H9 (cell line): ENCODE measurements at regions not wholly inside any gene's neighbourhood (a gene's known extent, or its start where the extent isn't known, plus 50 kb on each side); places are given as distances from the start of the nearest gene placed in this dataset.
A peak's percentile ranks its signal among the peaks of the same experiment; 100 is the strongest.

Source experiments
- DNase-seq: peaks from one replicate; pipeline ENCODE4 v3.0.0-alpha.2; 2017
- H2AFZ ChIP-seq: one replicate; pipeline ENCODE4 v1.6.1; 2013; ENCODE audit warnings: mild to moderate bottlenecking, low read length, control low read depth, moderate library complexity
- H2AK5ac ChIP-seq: 2 replicates; pipeline ENCODE4 v1.6.1; 2013; ENCODE audit warnings: low read length, control low read depth, mixed read lengths; ENCODE audit not compliant: insufficient read length
- H2BK120ac ChIP-seq: one replicate; pipeline ENCODE4 v1.6.1; 2013; ENCODE audit warnings: low read depth, mild to moderate bottlenecking, low read length, control low read depth, inconsistent platforms; ENCODE audit not compliant: poor library complexity, severe bottlenecking
- H2BK12ac ChIP-seq: 2 replicates; pipeline ENCODE4 v1.6.1; 2013; ENCODE audit warnings: low read length, control low read depth, mixed read lengths, low read depth; ENCODE audit not compliant: insufficient read length
- H2BK15ac ChIP-seq: 2 replicates; pipeline ENCODE4 v1.6.1; 2013; ENCODE audit warnings: low read depth, low read length, control low read depth
- H2BK20ac ChIP-seq: one replicate; pipeline ENCODE4 v1.6.1; 2013; ENCODE audit warnings: low read depth, mild to moderate bottlenecking, low read length, control low read depth, inconsistent platforms; ENCODE audit not compliant: poor library complexity, severe bottlenecking
- H2BK5ac ChIP-seq: 2 replicates; pipeline ENCODE4 v1.6.1; 2013; ENCODE audit warnings: low read length, control low read depth, mixed read lengths; ENCODE audit not compliant: insufficient read length
- H3K14ac ChIP-seq: 2 replicates; pipeline ENCODE4 v1.6.1; 2013; ENCODE audit warnings: low read length, control low read depth; ENCODE audit not compliant: insufficient read depth
- H3K18ac ChIP-seq: 2 replicates; pipeline ENCODE4 v1.6.1; 2013; ENCODE audit warnings: low read depth, mild to moderate bottlenecking, mixed read lengths, low read length, control low read depth; ENCODE audit not compliant: insufficient read length
- H3K23ac ChIP-seq: 2 replicates; pipeline ENCODE4 v1.6.1; 2013; ENCODE audit warnings: low read length, control low read depth, mixed read lengths, low read depth; ENCODE audit not compliant: insufficient read length
- H3K23me2 ChIP-seq: 2 replicates; pipeline ENCODE4 v1.6.1; 2013; ENCODE audit warnings: low read depth, mild to moderate bottlenecking, mixed read lengths, low read length, control low read depth; ENCODE audit not compliant: insufficient read length, poor library complexity, severe bottlenecking
- H3K27ac ChIP-seq: 2 replicates; pipeline ENCODE4 v1.5.1; 2013; ENCODE audit warnings: low read length, control low read depth, mixed read lengths, low read depth; ENCODE audit not compliant: insufficient read length
- H3K27me3 ChIP-seq: 2 replicates; pipeline ENCODE4 v1.6.1; 2013; ENCODE audit warnings: low read length, control low read depth, inconsistent platforms; ENCODE audit not compliant: insufficient read depth
- H3K4ac ChIP-seq: 2 replicates; pipeline ENCODE4 v1.6.1; 2013; ENCODE audit warnings: low read depth, mild to moderate bottlenecking, control low read depth, inconsistent platforms, low read length, moderate library complexity
- H3K4me1 ChIP-seq: 2 replicates; pipeline ENCODE4 v1.6.1; 2013; ENCODE audit warnings: low read length, control low read depth, inconsistent platforms; ENCODE audit not compliant: insufficient read depth
- H3K4me2 ChIP-seq: 2 replicates; pipeline ENCODE4 v1.6.1; 2013; ENCODE audit warnings: low read length, control low read depth, mixed read lengths; ENCODE audit not compliant: insufficient read length, insufficient read depth
- H3K56ac ChIP-seq: 2 replicates; pipeline ENCODE4 v1.6.1; 2013; ENCODE audit warnings: low read depth, mild to moderate bottlenecking, mixed read lengths, low read length, control low read depth; ENCODE audit not compliant: insufficient read length
- H3K79me1 ChIP-seq: 2 replicates; pipeline ENCODE4 v1.6.1; 2013; ENCODE audit warnings: low read depth, mild to moderate bottlenecking, moderate library complexity, low read length, control low read depth, inconsistent platforms; ENCODE audit not compliant: insufficient read depth, poor library complexity, severe bottlenecking
- H3K79me2 ChIP-seq: 2 replicates; pipeline ENCODE4 v1.6.1; 2013; ENCODE audit warnings: low read length, control low read depth, inconsistent platforms; ENCODE audit not compliant: insufficient read depth
- H3K9ac ChIP-seq: 2 replicates; pipeline ENCODE4 v1.6.1; 2013; ENCODE audit warnings: low read length, control low read depth, mixed read lengths; ENCODE audit not compliant: insufficient read length; ENCODE audit errors: extremely low read depth
- H3K9me3 ChIP-seq: one replicate; pipeline ENCODE4 v1.6.1; 2013; ENCODE audit warnings: low read depth, low read length, inconsistent platforms; ENCODE audit not compliant: control insufficient read depth
- H3T11ph ChIP-seq: one replicate; pipeline ENCODE4 v1.6.1; 2013; ENCODE audit warnings: mild to moderate bottlenecking, low read length, control low read depth, inconsistent platforms
- H4K20me1 ChIP-seq: one replicate; pipeline ENCODE4 v1.6.1; 2013; ENCODE audit not compliant: control insufficient read depth, insufficient read length, insufficient read depth
- H4K5ac ChIP-seq: 2 replicates; pipeline ENCODE4 v1.6.1; 2013; ENCODE audit warnings: low read depth, mild to moderate bottlenecking, mixed read lengths, low read length, control low read depth; ENCODE audit not compliant: insufficient read length
- H4K8ac ChIP-seq: replicated peaks from 2 replicates; pipeline ENCODE4 v1.6.1; 2013; ENCODE audit warnings: low read length, control low read depth, mixed read lengths, low read depth; ENCODE audit not compliant: insufficient read length
- H4K91ac ChIP-seq: 2 replicates; pipeline ENCODE4 v1.6.1; 2013; ENCODE audit warnings: low read depth, mild to moderate bottlenecking, moderate library complexity, mixed read lengths, low read length, control low read depth; ENCODE audit not compliant: insufficient read length
- H3K27ac Mint-ChIP-seq, 3 experiments: 2 replicates in 2 of 3; 3 replicates in 1 of 3; pipeline ENCODE4 v1.8.0; 2020 to 2021; ENCODE audit warnings: mixed read lengths in 3 of 3, mild to moderate bottlenecking in 1 of 3, moderate library complexity in 1 of 3
- H3K27me3 Mint-ChIP-seq: 2 replicates; pipeline ENCODE4 v1.8.0; 2021; ENCODE audit warnings: low read depth, mild to moderate bottlenecking, moderate library complexity, mixed read lengths
- H3K36me3 Mint-ChIP-seq, 3 experiments: 2 replicates in 2 of 3; 3 replicates in 1 of 3; pipeline ENCODE4 v1.8.0; 2020 to 2021; ENCODE audit warnings: low read depth in 3 of 3, mixed read lengths in 3 of 3; ENCODE audit not compliant: insufficient read depth in 1 of 3
- H3K4me1 Mint-ChIP-seq, 2 experiments: 2 replicates each; pipeline ENCODE4 v1.8.0; 2020; ENCODE audit warnings: mixed read lengths in 2 of 2
- H3K4me3 Mint-ChIP-seq, 2 experiments: 2 replicates in 1 of 2; 3 replicates in 1 of 2; pipeline ENCODE4 v1.8.0; 2020 to 2021; ENCODE audit warnings: mild to moderate bottlenecking in 2 of 2, mixed read lengths in 2 of 2, moderate library complexity in 1 of 2
- H3K9me3 Mint-ChIP-seq, 2 experiments: 2 replicates in 1 of 2; 3 replicates in 1 of 2; pipeline ENCODE4 v1.8.0; 2020; ENCODE audit warnings: mild to moderate bottlenecking in 2 of 2, mixed read lengths in 2 of 2, moderate library complexity in 1 of 2
- WGBS: extraction: QIAGEN DNeasy Blood & Tissue Kit; methylation state at CpG from one replicate; pipeline ENCODE4 v1.1.7; 2013; ENCODE audit warnings: missing lambda C conversion rate, low lambda C conversion rate, mixed read lengths; ENCODE audit not compliant: insufficient read length; ENCODE audit errors: extremely low coverage; 5-methylcytosine and 5-hydroxymethylcytosine counted together
- TF ChIP-seq, protein P1 (sequence below): fragments of 200-600 bp; sonication (generic); conservative IDR thresholded peaks from 3 replicates; pipeline ENCODE4 v1.8.0; 2021; ENCODE audit warnings: antibody characterized with exemption, mild to moderate bottlenecking

DNA sequence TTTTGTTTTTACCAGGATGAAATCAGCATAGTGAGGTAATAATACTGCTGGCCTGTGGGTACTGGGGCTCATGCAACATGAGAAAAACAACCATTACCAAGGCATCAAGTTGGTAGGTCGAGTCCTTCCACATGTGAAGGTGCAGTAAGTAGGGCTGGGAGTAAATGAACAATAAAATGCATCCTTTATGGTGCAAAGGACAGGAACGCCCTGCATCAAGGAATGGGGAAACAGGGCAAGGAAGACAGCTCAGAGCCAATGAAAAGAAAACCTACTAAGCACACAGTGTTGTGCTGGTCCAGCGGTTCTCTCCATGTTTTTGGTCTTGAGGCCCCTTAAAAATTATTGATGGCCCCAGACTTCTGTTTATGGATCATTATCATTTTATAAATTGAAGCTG is 168.5 kb upstream of the TPM1 start:
- no peak overlapping the region for H3K23ac ChIP-seq
- H3K23me2 ChIP-seq, result no peaks in the 10 kb centered on the region
- H3K79me1 ChIP-seq, result no peaks in the 10 kb centered on the region
- no peak overlapping the region for H2AK5ac ChIP-seq
- H3K4me2 ChIP-seq, result no peak overlapping the region
- H3K9me3 ChIP-seq, result no peaks in the 10 kb centered on the region
- Mint-ChIP-seq H3K36me3 (peaks cover 2 to 14% (median 5%) of the 10 kb centered on the region in 3 experiments; a peak in 5 of 7 replicates), H3K9me3 (peaks cover 6 to 8% of the 10 kb centered on the region in 2 experiments), H3K4me1 (peaks cover 38% of the 10 kb centered on the region in 2 experiments), H3K27ac (peak overlapping the region in 1 of 3 experiments; percentile 18; a peak in 1 of 7 replicates), H3K4me3 (no peak overlapping the region), H3K27me3 (peaks cover 7% of the 10 kb centered on the region)
- no peak overlapping the region for H3K4ac ChIP-seq
- H2AFZ ChIP-seq, result no peak overlapping the region
- no peak for DNase-seq
- H3K14ac ChIP-seq, result no peak overlapping the region
- H3K4me1 ChIP-seq, result peaks cover 2% of the 10 kb centered on the region; the same call in 1 of the 2 replicates
- no peak overlapping the region for H3K9ac ChIP-seq
- H3K79me2 ChIP-seq, result no peaks in the 10 kb centered on the region
- no peak overlapping the region for H4K8ac ChIP-seq
- H4K20me1 ChIP-seq, result no peaks in the 10 kb centered on the region
- no peak overlapping the region for H4K5ac ChIP-seq
- no peak overlapping the region for H3K56ac ChIP-seq
- TF ChIP-seq, protein P1, sequence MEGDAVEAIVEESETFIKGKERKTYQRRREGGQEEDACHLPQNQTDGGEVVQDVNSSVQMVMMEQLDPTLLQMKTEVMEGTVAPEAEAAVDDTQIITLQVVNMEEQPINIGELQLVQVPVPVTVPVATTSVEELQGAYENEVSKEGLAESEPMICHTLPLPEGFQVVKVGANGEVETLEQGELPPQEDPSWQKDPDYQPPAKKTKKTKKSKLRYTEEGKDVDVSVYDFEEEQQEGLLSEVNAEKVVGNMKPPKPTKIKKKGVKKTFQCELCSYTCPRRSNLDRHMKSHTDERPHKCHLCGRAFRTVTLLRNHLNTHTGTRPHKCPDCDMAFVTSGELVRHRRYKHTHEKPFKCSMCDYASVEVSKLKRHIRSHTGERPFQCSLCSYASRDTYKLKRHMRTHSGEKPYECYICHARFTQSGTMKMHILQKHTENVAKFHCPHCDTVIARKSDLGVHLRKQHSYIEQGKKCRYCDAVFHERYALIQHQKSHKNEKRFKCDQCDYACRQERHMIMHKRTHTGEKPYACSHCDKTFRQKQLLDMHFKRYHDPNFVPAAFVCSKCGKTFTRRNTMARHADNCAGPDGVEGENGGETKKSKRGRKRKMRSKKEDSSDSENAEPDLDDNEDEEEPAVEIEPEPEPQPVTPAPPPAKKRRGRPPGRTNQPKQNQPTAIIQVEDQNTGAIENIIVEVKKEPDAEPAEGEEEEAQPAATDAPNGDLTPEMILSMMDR, result no peak
- no peak overlapping the region for H2BK5ac ChIP-seq
- H2BK120ac ChIP-seq, result no peak overlapping the region
- H3K18ac ChIP-seq, result no peak overlapping the region
- no peak overlapping the region for H2BK20ac ChIP-seq
- no peak overlapping the region for H3T11ph ChIP-seq
- WGBS, result no CpG with 5 or more reads among the region's 3 CpGs
- no peak overlapping the region for H2BK12ac ChIP-seq
- H3K27me3 ChIP-seq, result no peaks in the 10 kb centered on the region
- H3K27ac ChIP-seq, result no peak overlapping the region
- no peak overlapping the region for H4K91ac ChIP-seq
- H2BK15ac ChIP-seq, result no peak overlapping the region
